HAP-1 (cell line): ENCODE measurements at regions not wholly inside any gene's neighbourhood (a gene's known extent, or its start where the extent isn't known, plus 50 kb on each side); places are given as distances from the start of the nearest gene placed in this dataset.

Experiments
- DNase-seq, 2 experiments: peaks; one replicate each; pipeline ENCODE4 v3.0.0-alpha.2; 2016 to 2020; ENCODE audit warnings: low spot score in 2 of 2
- H3K27me3 ChIP-seq: fragments of 250-450 bp; sonication (Bioruptor Pico); 2 replicates; pipeline ENCODE4 v1.5.1; 2020; ENCODE audit warnings: low read depth, mild to moderate bottlenecking, moderate library complexity
- H3K36me3 ChIP-seq: fragments of 250-450 bp; sonication (Bioruptor Pico); replicated peaks from 2 replicates; pipeline ENCODE4 v1.5.1; 2020; ENCODE audit warnings: mild to moderate bottlenecking
- H3K4me1 ChIP-seq: fragments of 250-450 bp; sonication (Bioruptor Pico); 2 replicates; pipeline ENCODE4 v1.5.1; 2020; ENCODE audit warnings: mild to moderate bottlenecking
- H3K4me3 ChIP-seq: fragments of 250-450 bp; sonication (Bioruptor Pico); 2 replicates; pipeline ENCODE4 v1.5.1; 2020; ENCODE audit warnings: mild to moderate bottlenecking, moderate library complexity
- H3K9me3 ChIP-seq: fragments of 250-450 bp; sonication (Bioruptor Pico); 2 replicates; pipeline ENCODE4 v1.5.1; 2020; ENCODE audit warnings: mild to moderate bottlenecking, moderate library complexity
- in situ Hi-C: fragments of 300-500 bp; cut with MboI; formaldehyde crosslinking; loops from 3 replicates; pipeline ENCODE4 v1.14.3; 2020; ENCODE audit warnings: low sequenced_read_pairs, inconsistent platforms, mixed read lengths

DNA sequence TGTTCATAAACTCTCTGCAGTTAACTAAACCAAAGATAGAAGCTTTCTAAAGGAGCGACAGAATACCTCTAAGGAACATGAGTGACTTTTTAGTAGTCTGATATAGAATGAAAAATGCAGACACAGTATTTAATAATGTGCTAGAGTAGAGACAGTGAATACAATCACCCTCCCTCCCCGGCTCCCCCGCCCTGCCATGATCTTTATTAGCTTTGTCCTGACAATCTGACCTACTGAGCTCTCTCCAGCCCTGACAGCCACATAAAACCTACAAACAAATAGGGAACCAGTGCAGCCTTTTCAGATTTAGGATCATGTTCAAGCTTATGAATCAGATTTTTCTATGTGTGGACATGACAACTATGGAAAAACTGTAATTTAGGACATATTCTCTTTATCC lies 777.6 kb upstream of the FANCL start:
- DNase-seq: peak in 1 of 2 experiments; percentile 77
- Histone ChIP-seq H3K36me3 (no peaks in the 10 kb centered on the region), H3K4me3 (no peak overlapping the region), H3K27me3 (no peaks in the 10 kb centered on the region), H3K4me1 (peaks cover 8% of the 10 kb centered on the region), H3K9me3 (no peaks in the 10 kb centered on the region)
- in situ Hi-C loops: no loop called here

DNA sequence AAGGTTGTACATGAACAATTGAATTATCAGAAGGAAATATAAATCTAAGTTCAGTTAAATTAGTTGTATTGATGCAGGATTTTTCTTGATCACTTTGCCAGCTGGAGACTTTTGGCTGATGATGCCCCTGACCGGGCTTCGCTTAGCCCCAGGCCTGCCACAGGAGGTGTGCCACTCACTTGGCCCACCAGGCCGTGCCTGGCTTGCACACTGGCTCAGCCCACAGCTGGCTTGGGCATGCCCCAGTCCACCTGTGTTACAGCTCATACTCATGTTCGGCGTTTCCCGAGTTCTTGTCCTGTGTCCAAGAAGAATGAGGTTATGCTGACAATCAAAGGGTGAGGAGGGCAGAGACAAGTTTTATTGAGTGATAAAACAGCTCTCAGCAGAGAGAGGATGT lies 773.9 kb upstream of the FANCL start:
- Histone ChIP-seq H3K4me1 (peaks cover 8% of the 10 kb centered on the region), H3K4me3 (no peak overlapping the region), H3K27me3 (no peaks in the 10 kb centered on the region), H3K9me3 (no peaks in the 10 kb centered on the region), H3K36me3 (no peaks in the 10 kb centered on the region)
- DNase-seq: no peak
- in situ Hi-C loops: no loop called here

DNA sequence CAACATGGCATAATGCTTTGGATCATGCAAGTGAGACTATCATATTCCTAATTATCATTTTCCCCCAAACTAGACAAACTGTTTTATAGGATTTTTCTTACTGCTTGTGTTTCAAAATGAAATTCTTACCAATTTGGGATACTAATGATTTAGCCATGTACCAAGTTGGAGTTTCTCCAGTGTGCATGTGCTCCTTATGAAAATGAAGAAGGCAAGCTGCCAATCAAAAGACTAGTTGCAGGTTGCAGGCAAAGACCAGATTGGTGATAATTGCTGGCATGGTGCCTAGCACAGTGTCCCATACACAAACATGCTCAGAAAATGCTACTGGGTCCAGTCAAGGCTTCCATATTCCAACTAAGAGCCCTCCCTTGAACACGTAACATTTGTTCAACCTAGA lies 771.8 kb upstream of the FANCL start:
- in situ Hi-C loops: no loop called here
- no peaks in the 10 kb centered on the region for H3K36me3 ChIP-seq
- no peaks in the 10 kb centered on the region for H3K27me3 ChIP-seq
- H3K4me3 ChIP-seq: no peak overlapping the region
- H3K4me1 ChIP-seq: no peaks in the 10 kb centered on the region
- no peak for DNase-seq
- no peaks in the 10 kb centered on the region for H3K9me3 ChIP-seq

- Histone ChIP-seq H3K4me3 (no peak overlapping the region), H3K9me3 (no peaks in the 10 kb centered on the region), H3K4me1 (no peaks in the 10 kb centered on the region), H3K27me3 (no peaks in the 10 kb centered on the region), H3K36me3 (no peaks in the 10 kb centered on the region)
- no peak for DNase-seq
- in situ Hi-C loops: no loop called here
Measured at GRCh38 chr2:59012234-59012633, 771.1 kb upstream of the FANCL start.

DNA sequence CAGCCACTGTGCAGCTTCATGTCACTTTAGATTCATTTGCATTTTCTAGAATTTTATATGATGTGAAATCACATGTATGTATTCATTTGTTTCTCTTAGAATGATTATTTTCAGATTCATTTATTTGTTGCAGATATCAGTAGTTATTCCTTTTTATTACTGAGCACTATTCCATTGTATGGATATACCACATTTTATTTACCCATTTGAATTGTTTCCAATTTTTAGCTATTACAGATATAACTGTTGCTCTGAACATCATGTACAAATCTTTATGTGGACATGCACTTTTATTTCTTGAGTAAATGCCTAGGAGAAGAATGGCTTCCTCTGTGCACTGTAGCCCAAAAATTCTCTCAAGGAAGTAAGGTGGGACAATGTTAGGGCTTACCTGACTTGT lies 767.8 kb upstream of the FANCL start:
- no peak overlapping the region for H3K4me3 ChIP-seq
- H3K4me1 ChIP-seq: no peaks in the 10 kb centered on the region; the same call in 1 of the 2 replicates
- no peaks in the 10 kb centered on the region for H3K9me3 ChIP-seq
- DNase-seq: no peak
- no peaks in the 10 kb centered on the region for H3K36me3 ChIP-seq
- in situ Hi-C loops: no loop called here
- no peaks in the 10 kb centered on the region for H3K27me3 ChIP-seq

- in situ Hi-C loops: no loop called here
- H3K4me3 ChIP-seq: no peak overlapping the region
- DNase-seq: no peak
- H3K36me3 ChIP-seq: no peaks in the 10 kb centered on the region
- H3K4me1 ChIP-seq: peaks cover 10% of the 10 kb centered on the region
- H3K27me3 ChIP-seq: no peaks in the 10 kb centered on the region
- H3K9me3 ChIP-seq: no peaks in the 10 kb centered on the region
Measured at GRCh38 chr2:59005836-59006615, 764.9 kb upstream of the FANCL start.

GRCh38 chr2:59004621-59005020 lies 763.5 kb upstream of the FANCL start:
- Histone ChIP-seq H3K4me3 (no peak overlapping the region), H3K4me1 (peaks cover 10% of the 10 kb centered on the region), H3K27me3 (no peaks in the 10 kb centered on the region), H3K9me3 (no peaks in the 10 kb centered on the region), H3K36me3 (no peaks in the 10 kb centered on the region)
- DNase-seq: no peak
- in situ Hi-C loops: no loop called here

- DNase-seq: no peak
- Histone ChIP-seq H3K4me1 (peaks cover 10% of the 10 kb centered on the region), H3K27me3 (no peaks in the 10 kb centered on the region), H3K36me3 (no peaks in the 10 kb centered on the region), H3K9me3 (no peaks in the 10 kb centered on the region), H3K4me3 (no peak overlapping the region)
- in situ Hi-C loops: no loop called here
Measured at GRCh38 chr2:59000796-59001195, 759.7 kb upstream of the FANCL start.

DNA sequence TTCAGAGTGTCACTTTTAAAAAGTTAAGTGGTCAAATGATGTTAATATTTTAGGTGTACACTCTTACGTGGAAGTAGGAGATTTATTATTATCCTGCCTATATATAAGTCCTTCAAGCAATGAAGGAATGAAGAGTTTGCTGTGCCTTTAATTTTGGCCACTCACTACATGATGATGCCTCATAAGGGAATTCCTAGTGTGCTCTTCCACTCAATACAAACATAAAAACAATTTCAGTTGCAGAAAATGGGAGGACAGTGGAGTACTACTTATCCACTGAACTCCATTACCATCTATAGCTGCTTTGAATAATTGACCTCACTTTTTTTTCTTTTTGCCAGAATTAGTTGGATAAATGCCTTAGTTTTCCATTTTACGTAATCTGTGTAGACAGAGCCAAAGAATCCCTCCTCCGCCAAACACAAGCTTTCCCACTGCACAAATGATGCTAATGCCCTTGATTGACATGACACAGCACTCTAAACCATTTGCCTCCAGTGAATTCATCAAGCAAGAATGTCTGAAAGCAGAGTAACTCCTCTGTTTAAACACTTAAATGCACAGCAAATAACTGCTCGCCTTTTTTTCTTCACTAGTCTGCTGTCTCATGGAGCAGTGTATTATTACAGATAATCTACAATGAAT lies 751.1 kb upstream of the FANCL start:
- DNase-seq: peak; percentile 21 to 50
- no peaks in the 10 kb centered on the region for H3K27me3 ChIP-seq
- H3K4me1 ChIP-seq: peaks cover 9% of the 10 kb centered on the region
- H3K4me3 ChIP-seq: no peak overlapping the region
- no peaks in the 10 kb centered on the region for H3K9me3 ChIP-seq
- in situ Hi-C loops: no loop called here
- no peaks in the 10 kb centered on the region for H3K36me3 ChIP-seq

GRCh38 chr2:58991357-58991756 lies 750.2 kb upstream of the FANCL start:
- Histone ChIP-seq H3K27me3 (no peaks in the 10 kb centered on the region), H3K36me3 (no peaks in the 10 kb centered on the region), H3K9me3 (no peaks in the 10 kb centered on the region), H3K4me1 (peaks cover 9% of the 10 kb centered on the region), H3K4me3 (no peak overlapping the region)
- DNase-seq: no peak
- in situ Hi-C loops: no loop called here

DNA sequence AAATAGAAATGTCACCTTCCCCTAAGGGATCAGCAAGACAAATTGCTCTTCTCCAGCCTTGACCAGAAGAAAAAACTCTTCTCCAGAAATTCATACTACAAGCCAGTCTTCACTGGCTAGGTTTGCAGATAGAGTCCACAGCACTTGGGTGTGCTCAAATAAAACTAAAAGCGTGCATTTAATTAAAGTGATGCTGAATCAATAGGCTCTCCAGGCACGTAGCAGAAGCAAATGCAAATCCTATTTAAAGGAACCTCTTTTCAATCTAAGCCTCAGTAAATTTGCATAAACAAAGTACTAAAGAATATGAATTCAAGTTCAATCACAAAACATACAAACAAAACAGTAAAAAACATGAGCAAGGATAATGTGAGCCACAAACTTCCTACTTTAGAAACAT lies 744.4 kb upstream of the FANCL start:
- peaks cover 13% of the 10 kb centered on the region for H3K4me1 ChIP-seq
- H3K27me3 ChIP-seq: no peaks in the 10 kb centered on the region
- in situ Hi-C loops: no loop called here
- no peaks in the 10 kb centered on the region for H3K36me3 ChIP-seq
- DNase-seq: peak; percentile 11 to 82
- H3K9me3 ChIP-seq: no peaks in the 10 kb centered on the region
- no peak overlapping the region for H3K4me3 ChIP-seq

GRCh38 chr2:58984731-58985130 lies 743.6 kb upstream of the FANCL start:
- Histone ChIP-seq H3K4me1 (peaks cover 15% of the 10 kb centered on the region), H3K27me3 (no peaks in the 10 kb centered on the region), H3K9me3 (no peaks in the 10 kb centered on the region), H3K4me3 (no peak overlapping the region), H3K36me3 (no peaks in the 10 kb centered on the region)
- in situ Hi-C loops: no loop called here
- no peak for DNase-seq

GRCh38 chr2:58983111-58983510 lies 742.0 kb upstream of the FANCL start:
- Histone ChIP-seq H3K4me1 (peaks cover 24% of the 10 kb centered on the region), H3K27me3 (no peaks in the 10 kb centered on the region), H3K9me3 (no peaks in the 10 kb centered on the region), H3K36me3 (no peaks in the 10 kb centered on the region), H3K4me3 (no peak overlapping the region)
- in situ Hi-C loops: no loop called here
- no peak for DNase-seq

DNA sequence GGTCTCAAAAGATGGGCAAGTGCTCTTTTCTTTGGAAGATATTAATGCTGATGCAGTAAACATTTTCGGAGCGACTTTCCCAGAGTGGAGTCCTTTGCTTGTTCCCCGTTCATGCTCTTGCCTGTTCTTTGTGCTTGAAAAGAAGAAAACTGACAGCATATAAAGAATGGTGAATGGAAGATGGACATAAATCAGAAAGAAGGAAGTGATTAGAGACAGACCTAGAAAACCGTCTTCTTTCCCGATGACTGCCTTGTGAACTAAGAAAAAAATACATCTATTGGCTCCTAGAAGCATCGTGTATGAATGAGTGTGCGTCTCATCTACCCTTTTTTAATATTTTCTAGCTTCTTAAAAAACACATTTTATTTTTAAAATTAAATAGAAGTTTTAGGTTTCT lies 740.1 kb upstream of the FANCL start:
- in situ Hi-C loops: no loop called here
- no peaks in the 10 kb centered on the region for H3K27me3 ChIP-seq
- H3K9me3 ChIP-seq: no peaks in the 10 kb centered on the region
- H3K4me3 ChIP-seq: no peak overlapping the region
- peaks cover 42% of the 10 kb centered on the region for H3K4me1 ChIP-seq
- no peak for DNase-seq
- no peaks in the 10 kb centered on the region for H3K36me3 ChIP-seq
